ENCODE measurements at regions not wholly inside any gene's neighbourhood (a gene's known extent, or its start where the extent isn't known, plus 50 kb on each side); places are given as distances from the start of the nearest gene placed in this dataset.
"Not testable (repeated sequence)": the region's sequence is repeated elsewhere in the genome, so short reads cannot be mapped to it uniquely, and the experiment has no call there.

- in situ Hi-C loops (cut with MboI; ENCODE audit: low sequenced_read_pairs), result no loop called here
Observed at GRCh38 chr12:91773749-91774429, 371.8 kb downstream of the BTG1 start.

DNA sequence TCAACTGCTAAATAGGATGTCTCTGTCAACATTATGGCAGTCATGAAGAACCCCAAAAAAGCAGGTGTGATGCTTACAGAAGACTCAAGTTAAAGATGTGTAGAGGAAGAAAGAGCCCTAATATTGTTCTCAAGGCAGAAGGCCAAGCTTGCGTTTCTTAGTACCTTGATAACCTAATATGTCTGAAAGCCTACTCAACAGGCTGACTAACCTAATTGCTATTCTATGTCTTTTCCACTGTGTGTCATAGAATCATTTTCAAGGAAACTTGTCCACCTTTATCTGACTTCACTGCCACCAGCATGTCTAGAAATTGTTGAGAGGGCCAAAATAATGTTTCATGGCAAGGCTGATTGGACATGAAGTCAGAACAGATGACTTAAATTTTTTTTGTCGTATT lies 373.2 kb downstream of the BTG1 start:
- in situ Hi-C loops (cut with MboI; ENCODE audit: low sequenced_read_pairs), result no loop called here

DNA sequence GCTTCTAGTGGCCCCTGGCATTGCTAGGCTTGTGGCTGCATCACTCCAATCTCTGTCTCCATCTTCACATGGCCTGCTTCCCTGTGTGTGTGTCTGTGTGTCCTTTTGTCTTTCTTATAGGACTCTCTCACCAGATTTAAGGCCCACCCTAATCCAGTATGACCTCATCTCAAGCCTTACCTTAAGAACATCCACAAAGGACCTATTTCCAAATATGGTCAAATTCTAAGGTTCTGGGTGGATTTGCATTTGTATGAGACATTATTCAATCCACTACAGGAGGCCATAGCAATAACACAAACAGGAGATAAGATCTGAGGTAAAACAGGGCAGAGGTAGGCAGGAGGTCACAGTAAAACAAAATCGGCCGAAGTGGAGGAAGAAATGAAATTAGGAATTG lies 375.9 kb downstream of the BTG1 start:
- in situ Hi-C loops (cut with MboI; ENCODE audit: low sequenced_read_pairs), result no loop called here

DNA sequence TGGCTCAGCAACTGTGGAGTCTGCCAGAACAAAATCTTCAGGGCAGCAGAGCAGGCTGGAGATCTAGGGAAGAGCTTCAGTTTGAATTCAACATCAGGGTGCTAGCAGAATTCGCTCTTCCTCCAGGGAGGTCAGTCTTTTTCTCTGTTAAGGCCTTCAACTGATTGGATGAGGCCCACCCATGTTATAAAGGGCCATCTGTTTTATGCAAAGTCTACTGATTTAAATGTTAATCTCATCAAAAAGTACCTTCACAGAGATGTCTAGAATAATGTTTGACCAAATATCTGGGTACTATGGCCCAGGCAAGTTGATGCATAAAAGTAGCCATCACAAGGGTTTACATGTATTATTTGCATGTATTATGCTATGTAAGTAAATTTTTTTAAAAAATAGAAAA lies 378.4 kb downstream of the BTG1 start:
- in situ Hi-C loops (cut with MboI; ENCODE audit: low sequenced_read_pairs), result no loop called here

DNA sequence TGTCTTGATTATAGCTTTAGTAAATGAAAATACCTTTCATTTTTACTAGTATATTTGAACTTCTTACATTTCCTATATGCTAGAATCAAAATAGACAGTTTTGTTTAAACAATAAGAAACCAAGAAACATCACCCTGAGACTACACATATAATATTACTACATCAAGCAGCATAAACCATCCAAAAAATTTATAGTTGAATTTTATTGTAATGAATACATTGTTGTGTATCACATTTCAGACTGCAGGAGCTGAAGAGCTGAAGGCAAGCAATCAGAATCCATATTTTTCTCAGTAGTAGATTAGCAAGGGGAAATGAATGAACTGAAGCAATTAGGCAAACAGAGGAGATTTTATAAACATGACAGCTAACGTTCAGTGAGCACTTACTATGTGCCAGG lies 379.2 kb downstream of the BTG1 start:
- in situ Hi-C loops (cut with MboI; ENCODE audit: low sequenced_read_pairs), result no loop called here

DNA sequence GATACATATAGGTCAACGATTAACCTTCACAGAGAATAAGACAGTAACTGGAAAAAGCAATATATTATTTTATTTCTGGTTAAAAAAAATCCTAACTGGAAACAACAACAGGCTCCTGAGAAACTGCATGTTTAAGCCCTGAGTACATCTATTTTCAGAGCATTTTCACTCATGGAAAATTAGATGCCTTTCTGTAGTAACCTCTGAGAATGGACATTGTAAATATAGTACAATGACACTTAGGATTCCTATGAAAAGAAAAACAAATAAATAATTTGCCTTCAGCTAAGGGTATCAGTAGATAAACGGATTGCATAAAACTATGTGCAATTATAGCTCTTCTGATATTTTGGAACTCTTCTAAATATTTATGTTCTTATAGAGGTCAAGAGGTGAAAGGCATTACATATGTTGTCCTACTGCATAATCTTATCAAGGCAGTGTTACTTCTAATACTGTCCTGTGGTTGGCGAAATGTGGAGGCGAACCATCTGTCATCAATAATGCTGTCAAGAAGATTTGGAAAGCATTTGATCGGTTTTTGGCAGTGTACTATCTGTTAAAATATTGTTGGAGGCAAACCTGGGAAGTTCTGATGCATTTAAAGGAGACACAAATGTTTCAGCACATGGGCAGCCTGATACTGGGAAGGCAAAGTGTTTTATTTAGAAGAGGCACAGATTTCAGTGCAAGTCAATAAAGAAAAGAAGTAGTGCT lies 381.8 kb downstream of the BTG1 start:
- in situ Hi-C loops (cut with MboI; ENCODE audit: low sequenced_read_pairs), result no loop called here

- in situ Hi-C loops (cut with MboI; ENCODE audit: low sequenced_read_pairs), result no loop called here
Observed at GRCh38 chr12:91753649-91754048, 392.0 kb downstream of the BTG1 start.

GRCh38 chr12:91746976-91747375 lies 398.7 kb downstream of the BTG1 start:
- in situ Hi-C loops (cut with MboI; ENCODE audit: low sequenced_read_pairs), result no loop called here

DNA sequence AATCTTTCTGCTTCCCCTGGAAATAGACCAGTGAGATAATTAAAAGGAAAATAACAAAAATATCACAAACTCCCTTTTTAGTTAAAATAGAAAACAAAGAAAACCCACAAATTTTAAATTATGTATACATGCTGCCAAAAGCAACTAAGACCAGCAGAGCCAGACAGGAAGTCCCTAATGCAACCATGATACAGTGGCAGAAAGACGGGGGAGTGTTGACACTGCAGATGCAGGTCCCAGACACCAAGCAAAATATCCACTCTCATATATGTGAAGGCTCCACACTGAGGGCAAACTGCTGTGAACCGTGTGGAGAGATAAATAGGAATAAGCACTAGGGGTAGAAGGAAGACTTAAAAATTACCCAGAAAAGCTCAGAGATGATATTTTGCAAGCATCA lies 401.0 kb downstream of the BTG1 start:
- in situ Hi-C loops (cut with MboI; ENCODE audit: low sequenced_read_pairs), result no loop called here

- in situ Hi-C loops (cut with MboI; ENCODE audit: low sequenced_read_pairs), result no loop called here
Observed at GRCh38 chr12:91743704-91744321, 401.8 kb downstream of the BTG1 start.

DNA sequence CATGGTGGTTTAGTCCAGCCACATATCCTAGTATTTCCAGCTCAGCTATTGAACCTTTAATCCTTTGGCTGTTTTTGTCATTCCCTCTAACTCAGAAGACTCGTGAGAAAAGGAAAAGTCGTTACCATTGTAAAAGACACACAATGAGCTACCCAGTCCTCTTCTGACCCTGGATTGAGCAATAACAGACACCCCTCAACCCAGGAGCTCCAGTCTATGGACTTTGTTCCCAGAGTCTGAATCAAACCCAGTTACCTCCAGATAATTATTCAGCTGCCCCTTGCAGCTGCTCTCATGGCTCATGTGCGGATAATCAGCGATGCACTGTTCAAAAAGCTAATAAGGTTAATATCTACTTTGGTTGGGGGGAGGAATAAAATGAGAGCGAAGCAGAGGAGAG lies 402.4 kb downstream of the BTG1 start:
- in situ Hi-C loops (cut with MboI; ENCODE audit: low sequenced_read_pairs), result no loop called here

DNA sequence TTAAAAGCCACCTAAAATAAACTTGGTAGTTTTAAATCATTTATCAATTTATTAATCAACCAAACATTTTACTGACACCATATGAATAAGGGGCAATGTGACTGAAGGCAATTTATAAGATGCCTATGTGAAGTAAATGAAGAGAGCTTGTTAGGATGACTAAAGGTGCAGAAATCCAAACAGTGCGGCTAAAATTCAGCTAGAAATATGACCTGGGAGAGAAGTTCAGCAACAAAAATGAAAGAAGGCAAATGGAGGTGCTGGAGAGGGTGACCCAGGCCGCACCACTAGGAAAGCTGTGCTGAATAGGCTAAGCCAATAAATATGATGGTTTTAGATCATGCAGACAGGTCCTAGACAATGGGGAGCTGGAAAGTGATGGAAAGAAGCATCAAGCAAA lies 403.7 kb downstream of the BTG1 start:
- in situ Hi-C loops (cut with MboI; ENCODE audit: low sequenced_read_pairs), result no loop called here

- in situ Hi-C loops (cut with MboI; ENCODE audit: low sequenced_read_pairs), result not testable (repeated sequence)
Observed at GRCh38 chr12:91733846-91734245, 411.8 kb downstream of the BTG1 start.

DNA sequence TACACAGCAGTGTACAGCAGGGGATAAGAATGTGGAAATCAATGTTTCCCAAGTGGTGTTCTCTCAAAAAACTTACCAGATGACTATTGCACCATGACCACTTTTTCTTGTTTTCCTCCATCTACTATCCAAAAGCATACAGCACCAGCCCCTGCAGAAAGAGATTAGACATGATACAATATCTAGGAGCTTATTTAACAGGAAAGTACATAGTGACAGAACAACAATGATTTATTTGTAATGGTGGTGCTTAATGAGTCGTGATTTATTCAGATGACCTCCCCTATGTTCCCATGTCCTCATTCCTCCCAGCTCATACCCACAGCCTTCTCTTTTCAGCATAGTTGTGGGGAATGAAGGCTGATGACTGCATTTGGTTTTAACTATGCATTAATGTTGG lies 413.6 kb downstream of the BTG1 start:
- in situ Hi-C loops (cut with MboI; ENCODE audit: low sequenced_read_pairs), result no loop called here

GRCh38 chr12:91729543-91729942 lies 416.1 kb downstream of the BTG1 start:
- in situ Hi-C loops (cut with MboI; ENCODE audit: low sequenced_read_pairs), result no loop called here

DNA sequence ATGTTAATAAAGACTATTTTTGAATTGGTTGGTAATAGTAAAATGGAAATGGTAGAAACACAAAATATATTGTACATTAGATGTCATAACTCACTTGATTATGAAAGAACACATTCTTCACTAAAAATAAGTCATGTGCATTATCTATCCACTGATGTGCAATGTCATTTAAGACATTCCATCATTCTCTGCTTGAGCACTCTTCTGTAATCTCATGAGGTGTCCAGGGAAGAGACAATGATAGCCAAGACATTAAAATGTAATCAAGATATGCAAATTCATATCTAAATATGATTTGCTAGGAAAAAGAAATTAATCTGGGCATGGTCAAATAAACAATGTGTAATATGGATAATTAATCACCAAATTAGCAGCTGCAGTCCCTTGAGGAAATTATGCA lies 422.5 kb downstream of the BTG1 start:
- in situ Hi-C loops (cut with MboI; ENCODE audit: low sequenced_read_pairs), result no loop called here

- in situ Hi-C loops (cut with MboI; ENCODE audit: low sequenced_read_pairs), result no loop called here
Observed at GRCh38 chr12:91722072-91722471, 423.6 kb downstream of the BTG1 start.

GRCh38 chr12:91721023-91721422 lies 424.6 kb downstream of the BTG1 start:
- in situ Hi-C loops (cut with MboI; ENCODE audit: low sequenced_read_pairs), result no loop called here

GRCh38 chr12:91718326-91718725 lies 427.3 kb downstream of the BTG1 start:
- in situ Hi-C loops (cut with MboI; ENCODE audit: low sequenced_read_pairs), result no loop called here

DNA sequence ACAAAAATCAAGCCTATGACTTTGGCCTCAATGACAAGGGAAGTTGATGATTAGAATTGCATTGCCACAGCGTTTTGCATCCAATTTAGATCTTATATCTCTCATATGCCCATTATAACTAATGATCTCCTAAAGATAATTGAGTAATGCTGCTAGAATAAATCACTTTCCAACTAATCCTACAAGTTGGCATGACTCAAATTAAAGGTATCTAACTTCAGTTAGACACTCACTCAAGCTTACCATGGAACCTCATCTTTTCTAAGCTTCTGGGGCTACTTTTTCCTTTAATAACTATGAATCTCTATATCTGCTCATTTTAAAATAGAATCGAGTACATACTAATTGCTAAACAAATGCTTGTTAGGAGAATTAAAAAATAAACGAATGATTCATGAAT lies 427.8 kb downstream of the BTG1 start:
- in situ Hi-C loops (cut with MboI; ENCODE audit: low sequenced_read_pairs), result no loop called here

DNA sequence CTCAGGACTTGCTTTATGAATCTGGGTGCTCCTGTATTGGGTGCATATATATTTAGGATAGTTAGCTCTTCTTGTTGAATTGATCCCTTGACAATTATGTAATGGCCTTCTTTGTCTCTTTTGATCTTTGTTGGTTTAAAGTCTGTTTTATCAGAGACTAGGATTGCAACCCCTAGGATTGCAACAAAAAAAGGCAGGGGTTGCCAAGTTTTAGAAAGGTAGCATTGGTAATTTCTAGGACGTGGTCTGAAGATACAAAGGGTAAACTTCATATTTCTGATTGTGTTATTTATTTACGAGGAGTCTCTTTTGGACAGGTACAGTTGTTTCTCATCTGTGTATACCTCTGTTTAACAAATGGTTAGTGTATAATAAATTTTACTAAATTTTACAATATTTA lies 433.7 kb downstream of the BTG1 start:
- in situ Hi-C loops (cut with MboI; ENCODE audit: low sequenced_read_pairs), result not testable (repeated sequence)

- in situ Hi-C loops (cut with MboI; ENCODE audit: low sequenced_read_pairs), result no loop called here
Observed at GRCh38 chr12:91706466-91706865, 439.2 kb downstream of the BTG1 start.
